Esophagus squamous epithelium (tissue), 5 donors: ENCODE measurements at regions not wholly inside any gene's neighbourhood (a gene's known extent, or its start where the extent isn't known, plus 50 kb on each side); places are given as distances from the start of the nearest gene placed in this dataset.

Experiments
- DNase-seq: peaks from one replicate; lab custom pipeline; 2025; lab: John Stamatoyannopoulos, UW
- H3K27ac ChIP-seq, 4 donors: fragments of 200-600 bp; sonication (generic); one replicate each; pipeline ENCODE4 v1.5.1; 2016 to 2019; ENCODE audit warnings: mild to moderate bottlenecking in 1 of 4
- H3K27me3 ChIP-seq, 4 donors: fragments of 200-600 bp; sonication (generic); 1 replicate in 3 of 4; 2 replicates in 1 of 4; pipeline versions ENCODE4 v1.5.1 to v1.6.0; 2017 to 2021; ENCODE audit warnings: antibody characterized with exemption in 1 of 4
- H3K36me3 ChIP-seq, 3 donors: fragments of 200-600 bp; sonication (generic); one replicate each; pipeline ENCODE4 v1.5.1; 2016 to 2019
- H3K4me1 ChIP-seq, 3 donors: fragments of 200-600 bp; sonication (generic); one replicate each; pipeline ENCODE4 v1.5.1; 2017 to 2019
- H3K4me3 ChIP-seq, 4 donors: fragments of 200-600 bp; sonication (generic); 1 replicate in 3 of 4; 2 replicates in 1 of 4; pipeline ENCODE4 v1.5.1; 2016 to 2019; ENCODE audit warnings: mild to moderate bottlenecking in 2 of 4, moderate library complexity in 1 of 4
- H3K9me3 ChIP-seq, 3 donors: fragments of 200-600 bp; sonication (generic); one replicate each; pipeline ENCODE4 v1.5.1; 2016 to 2019
- CTCF ChIP-seq, 6 experiments: fragments of 450-650 bp in 4 of 6; fragments of 200-600 bp in 2 of 6; sonication (generic) in 2 of 6; IDR thresholded peaks; one replicate each; pipeline ENCODE4 v1.5.1; 2016 to 2019; ENCODE audit warnings: antibody characterized with exemption in 6 of 6, mild to moderate bottlenecking in 4 of 6, moderate library complexity in 4 of 6
- POLR2A ChIP-seq, 4 donors: fragments of 450-650 bp; IDR thresholded peaks; one replicate each; pipeline ENCODE4 v1.6.1; 2017; ENCODE audit warnings: antibody characterized with exemption in 4 of 4, mild to moderate bottlenecking in 4 of 4, moderate library complexity in 3 of 4
- WGBS, 2 donors: methylation state at CpG; one replicate each; pipeline ENCODE4 v1.1.5; 2018; 5-methylcytosine and 5-hydroxymethylcytosine counted together
- intact Hi-C: fragments of 100-400 bp; cut with DNase I; formaldehyde crosslinking; loops from one replicate; pipeline ENCODE4 v1.15.0; 2022
- donor health status: DM: yes; HTN: yes; CAD: no.

DNA sequence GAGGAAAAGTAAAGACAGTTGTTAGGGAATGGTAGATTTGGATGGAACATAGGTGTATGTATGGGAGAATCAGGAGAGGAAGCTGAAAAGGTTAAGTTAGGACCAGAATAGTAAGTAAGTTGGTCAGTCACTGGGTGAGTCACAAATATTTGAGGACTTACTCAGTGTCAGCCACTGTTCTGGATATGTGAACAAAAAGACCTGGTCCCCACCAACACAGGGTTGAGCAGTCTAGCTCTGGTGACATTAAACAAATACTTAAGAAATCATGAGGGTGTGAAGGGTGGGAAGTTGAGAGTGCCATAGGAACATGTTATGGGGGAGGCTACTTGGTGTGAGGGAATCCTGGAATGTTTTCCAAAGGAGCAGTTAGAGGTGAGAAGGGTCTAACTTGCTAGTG is 246.9 kb downstream of the PTEN start:
- no peaks in the 10 kb centered on the region for H3K9me3 ChIP-seq
- H3K27ac ChIP-seq = no peak overlapping the region
- no peak for DNase-seq
- peaks cover 0 to 14% (median 0%) of the 10 kb centered on the region in 3 donors for H3K4me1 ChIP-seq
- TF ChIP-seq POLR2A (IDR thresholded peaks at IDR 0.05) = no peak
- no peak for TF ChIP-seq CTCF (IDR thresholded peaks at IDR 0.05)
- intact Hi-C loops = no loop called here
- H3K4me3 ChIP-seq = no peak overlapping the region
- no peaks in the 10 kb centered on the region for H3K36me3 ChIP-seq
- no peaks in the 10 kb centered on the region for H3K27me3 ChIP-seq

DNA sequence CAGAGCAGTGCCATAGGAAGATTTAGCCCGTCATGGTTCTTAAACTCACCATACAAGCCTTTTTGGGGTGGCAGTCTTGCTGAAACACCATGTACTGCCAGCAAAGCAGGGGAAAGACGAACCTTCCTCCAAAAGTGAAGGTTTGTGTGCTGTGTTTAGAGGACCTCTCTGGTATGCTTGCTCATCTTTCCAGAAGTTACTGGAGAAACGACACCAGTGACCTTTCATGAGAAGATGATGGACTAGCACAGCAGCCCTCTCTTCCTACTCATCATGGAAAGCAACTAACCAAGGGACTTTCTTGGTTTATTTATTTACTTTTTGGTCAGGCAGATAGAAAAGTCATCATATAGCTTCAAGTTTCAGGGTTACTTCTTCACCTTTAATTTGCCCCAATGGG is 247.4 kb downstream of the PTEN start:
- H3K36me3 ChIP-seq = no peaks in the 10 kb centered on the region
- H3K4me3 ChIP-seq = no peak overlapping the region
- no peak overlapping the region for H3K27ac ChIP-seq
- 61 to 74% methylated on average over 3 of the region's 3 CpGs for WGBS, 2 donors
- DNase-seq = no peak
- TF ChIP-seq CTCF (IDR thresholded peaks at IDR 0.05) = no peak
- no peak for TF ChIP-seq POLR2A (IDR thresholded peaks at IDR 0.05)
- no peaks in the 10 kb centered on the region for H3K27me3 ChIP-seq
- intact Hi-C loops = no loop called here
- H3K9me3 ChIP-seq = no peaks in the 10 kb centered on the region
- H3K4me1 ChIP-seq = peaks cover 0 to 19% (median 0%) of the 10 kb centered on the region in 3 donors

GRCh38 chr10:88111294-88111693 is 247.9 kb downstream of the PTEN start:
- H3K4me1 ChIP-seq = peaks cover 0 to 24% (median 0%) of the 10 kb centered on the region in 3 donors

GRCh38 chr10:88113232-88113631 is 249.8 kb downstream of the PTEN start:
- H3K9me3 ChIP-seq = no peaks in the 10 kb centered on the region
- no peaks in the 10 kb centered on the region for H3K27me3 ChIP-seq
- TF ChIP-seq POLR2A (IDR thresholded peaks at IDR 0.05) = no peak
- no peak overlapping the region for H3K27ac ChIP-seq
- H3K36me3 ChIP-seq = no peaks in the 10 kb centered on the region
- no peak overlapping the region for H3K4me3 ChIP-seq
- DNase-seq = no peak
- 85 to 100% methylated on average over 1 of the region's 1 CpG for WGBS, 2 donors
- intact Hi-C loops = no loop called here
- H3K4me1 ChIP-seq = peaks cover 0 to 29% (median 0%) of the 10 kb centered on the region in 3 donors

More at GRCh38 chr10:88111294-88111693, 247.9 kb downstream of the PTEN start:
- 81 to 85% methylated on average over 2 of the region's 2 CpGs for WGBS, 2 donors
- TF ChIP-seq CTCF (IDR thresholded peaks at IDR 0.05) (no peak), POLR2A (IDR thresholded peaks at IDR 0.05) (no peak)
- no peaks in the 10 kb centered on the region for H3K36me3 ChIP-seq
- intact Hi-C loops = no loop called here
- no peak for DNase-seq
- H3K27ac ChIP-seq = no peak overlapping the region
- no peak overlapping the region for H3K4me3 ChIP-seq
- no peaks in the 10 kb centered on the region for H3K9me3 ChIP-seq
- no peaks in the 10 kb centered on the region for H3K27me3 ChIP-seq

- Histone ChIP-seq H3K27me3 (no peaks in the 10 kb centered on the region), H3K27ac (no peak overlapping the region), H3K36me3 (no peaks in the 10 kb centered on the region), H3K4me3 (no peak overlapping the region), H3K4me1 (peaks cover 0 to 30% (median 0%) of the 10 kb centered on the region in 3 donors), H3K9me3 (no peaks in the 10 kb centered on the region)
- DNase-seq = no peak
- intact Hi-C loops = no loop called here
- WGBS, 2 donors = 86 to 97% methylated on average over 2 of the region's 2 CpGs
- TF ChIP-seq CTCF (IDR thresholded peaks at IDR 0.05) = no peak
- no peak for TF ChIP-seq POLR2A (IDR thresholded peaks at IDR 0.05)
Observed at GRCh38 chr10:88113657-88114272, 250.3 kb downstream of the PTEN start.
